Caki2 (cell line): ENCODE measurements at regions not wholly inside any gene's neighbourhood (a gene's known extent, or its start where the extent isn't known, plus 50 kb on each side); places are given as distances from the start of the nearest gene placed in this dataset.

ENCODE experiments used
- DNase-seq: peaks from one replicate; pipeline ENCODE4 v3.0.0-alpha.2; 2015; ENCODE audit warnings: low read depth
- in situ Hi-C: cut with HindIII; loops from 2 replicates; pipeline ENCODE4 v1.10.0; 2016; ENCODE audit warnings: low sequenced_read_pairs, low pct_unique_long_range_greater_than_20kb, mixed read lengths

DNA sequence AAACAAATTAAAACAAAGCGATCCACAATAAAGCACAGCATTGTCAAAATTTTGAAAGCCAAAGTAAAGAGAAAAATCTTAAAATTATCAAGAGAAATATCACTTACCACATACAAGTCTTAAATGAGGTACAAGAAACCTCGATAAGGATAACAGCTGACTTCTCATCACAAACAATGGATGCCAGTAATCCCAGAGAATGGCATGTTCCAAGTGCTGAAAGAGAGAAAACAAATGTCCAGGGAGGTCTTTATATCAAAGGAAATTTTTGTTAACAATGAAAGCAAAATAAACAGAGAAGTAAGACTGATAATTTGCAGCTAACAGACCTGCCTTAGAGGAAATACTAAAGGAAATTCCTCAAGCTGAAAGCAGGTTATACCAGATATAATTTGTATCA, 460.4 kb upstream of the HS3ST1 start:
- no peak for DNase-seq

DNA sequence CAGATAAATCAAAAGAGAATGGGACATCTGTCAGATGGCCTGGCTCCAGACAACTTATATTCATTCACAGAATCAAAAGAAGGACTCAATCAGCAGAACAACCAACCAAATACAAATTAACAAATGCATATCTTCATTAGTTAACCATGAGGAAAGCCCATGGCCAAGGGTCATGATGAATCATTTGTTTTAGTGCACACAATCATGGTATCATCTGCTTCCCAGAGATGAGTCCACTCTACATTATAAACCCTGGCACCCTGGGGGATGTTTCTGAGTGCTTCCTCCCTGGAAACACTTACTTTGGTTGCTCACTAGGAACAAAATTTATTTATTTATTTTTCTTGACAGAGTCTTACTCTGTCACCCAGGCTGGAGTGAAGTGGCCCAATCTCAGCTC, 453.3 kb upstream of the HS3ST1 start:
- DNase-seq = no peak

More for the DNA sequence above, 460.4 kb upstream of the HS3ST1 start:
- in situ Hi-C loops = no loop called here

DNA sequence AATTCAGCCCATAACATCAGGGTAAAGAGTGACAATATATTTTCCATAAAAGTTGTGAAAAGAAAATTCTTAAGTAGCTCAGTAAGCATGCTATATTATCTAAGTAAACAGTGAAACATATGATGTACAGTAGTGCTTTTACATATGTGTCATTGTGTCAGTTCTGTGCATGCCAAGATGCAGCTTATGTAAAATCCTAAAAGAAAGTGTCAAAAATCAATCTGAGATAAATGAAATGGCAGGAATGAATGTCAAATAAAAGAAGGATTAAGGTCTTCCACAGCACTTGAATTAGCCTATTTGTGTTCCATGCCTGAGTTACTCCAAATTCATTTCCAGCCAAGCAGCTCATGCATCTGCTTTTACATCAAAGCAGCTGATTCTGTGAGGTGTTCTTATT, 452.7 kb upstream of the HS3ST1 start:
- in situ Hi-C loops = no loop called here
- no peak for DNase-seq

More for the DNA sequence above, 453.3 kb upstream of the HS3ST1 start:
- in situ Hi-C loops = no loop called here

DNA sequence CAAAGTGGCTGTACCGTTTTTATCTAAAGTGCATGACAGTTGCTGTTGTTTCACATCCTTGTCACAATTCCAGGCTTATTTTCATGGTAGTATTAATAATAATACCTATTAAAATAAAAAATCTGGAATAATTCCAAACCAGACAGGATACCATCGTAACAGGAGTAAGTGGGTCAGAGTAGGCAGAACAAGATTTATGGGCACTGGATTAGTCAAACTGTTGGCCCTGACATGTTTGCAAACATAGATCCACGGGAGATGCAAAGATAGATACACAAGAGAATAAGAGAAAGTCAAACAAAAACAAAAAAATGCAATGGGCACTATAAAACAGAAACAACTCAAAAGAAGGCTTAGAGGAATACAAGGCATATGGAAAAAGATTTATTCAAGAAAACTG, 449.5 kb upstream of the HS3ST1 start:
- DNase-seq = no peak
- in situ Hi-C loops = no loop called here

DNA sequence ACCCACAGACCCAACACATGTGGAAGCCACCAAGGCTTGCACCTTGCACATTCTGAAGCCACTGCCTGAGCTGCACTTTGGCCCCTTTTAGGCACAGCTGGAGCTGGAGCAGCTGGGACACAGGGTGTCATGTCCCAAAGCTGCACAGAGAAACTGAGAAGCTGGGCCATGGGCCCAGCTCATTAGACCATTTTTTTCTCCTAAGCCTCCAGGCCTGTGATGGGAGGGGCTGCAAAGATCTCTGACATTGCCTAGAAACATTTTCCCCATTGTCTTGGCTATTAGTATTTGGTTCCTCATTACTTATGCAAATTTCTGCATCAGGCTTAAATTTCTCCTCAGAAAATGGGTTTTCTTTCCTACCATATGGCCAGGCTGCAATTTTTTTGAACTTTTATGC, 447.4 kb upstream of the HS3ST1 start:
- in situ Hi-C loops = no loop called here
- DNase-seq = no peak

DNA sequence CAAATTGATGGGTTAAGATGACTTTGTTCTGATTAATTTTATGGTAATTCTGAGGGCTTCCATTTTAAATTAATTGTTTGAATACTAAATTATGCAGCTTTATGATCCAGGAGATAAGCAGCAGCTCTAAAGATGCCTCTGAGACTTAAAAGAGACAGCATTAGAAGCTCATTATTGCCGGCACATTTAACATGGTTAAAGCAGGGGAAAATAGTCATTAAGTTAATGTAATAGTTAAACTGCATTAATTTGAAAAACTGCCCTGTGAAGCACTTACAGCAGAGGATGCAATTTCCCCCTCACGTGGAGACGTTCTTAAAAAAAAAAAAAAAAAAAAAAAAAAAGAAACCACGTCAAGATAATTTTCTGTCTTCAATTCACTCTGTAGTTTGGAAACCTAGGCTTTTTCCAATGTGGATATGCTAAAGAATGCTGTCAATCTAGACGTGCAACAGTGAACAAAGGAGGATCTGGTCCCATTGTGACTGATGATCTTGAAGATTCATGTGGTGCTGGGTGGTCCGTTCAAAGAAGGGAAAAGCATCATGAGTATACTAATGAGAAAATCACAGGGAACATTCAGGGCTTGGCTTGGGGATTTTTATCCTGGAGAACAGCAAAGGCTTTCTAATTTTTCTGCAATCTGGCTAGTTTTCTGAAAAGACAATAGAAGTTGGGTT, 440.6 kb upstream of the HS3ST1 start:
- in situ Hi-C loops = no loop called here
- no peak for DNase-seq

DNA sequence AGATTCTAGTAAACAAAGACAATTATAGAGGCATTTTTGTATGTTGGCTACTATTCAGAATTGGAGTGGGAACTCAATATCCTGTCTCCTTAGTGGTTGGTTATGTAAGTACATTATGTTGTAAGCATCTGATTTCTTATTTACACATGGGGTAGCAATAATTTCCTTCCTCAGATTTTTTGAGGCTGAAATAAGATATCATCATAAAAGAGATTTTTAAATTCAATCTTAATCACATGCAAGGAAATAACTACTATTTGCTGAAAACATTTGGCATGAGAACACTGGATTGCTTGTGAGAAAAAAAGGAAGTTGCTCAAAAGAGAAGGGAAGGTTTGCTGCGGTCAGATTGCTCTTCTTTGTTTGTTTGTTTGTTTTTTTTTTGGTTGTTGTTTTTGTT, 437.7 kb upstream of the HS3ST1 start:
- in situ Hi-C loops = no loop called here
- no peak for DNase-seq

DNA sequence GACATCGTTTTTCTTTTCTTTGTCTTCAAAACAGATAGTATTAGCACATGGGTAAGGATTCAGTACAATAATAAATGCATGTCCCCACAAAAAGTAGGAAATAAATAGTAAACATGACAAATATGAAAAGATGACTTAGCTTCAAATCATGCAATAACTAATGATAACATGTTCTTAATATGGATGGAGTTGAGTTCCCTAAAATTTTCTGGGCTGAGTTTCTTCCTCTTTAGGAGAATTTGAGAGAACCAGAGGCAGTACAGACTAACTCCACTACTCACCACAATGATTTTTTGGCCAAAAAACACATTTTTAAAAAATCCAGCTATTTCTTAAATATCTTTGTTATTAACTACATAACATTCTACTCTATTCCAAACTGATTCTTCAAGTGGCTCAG, 432.3 kb upstream of the HS3ST1 start:
- in situ Hi-C loops = no loop called here
- DNase-seq = no peak

DNA sequence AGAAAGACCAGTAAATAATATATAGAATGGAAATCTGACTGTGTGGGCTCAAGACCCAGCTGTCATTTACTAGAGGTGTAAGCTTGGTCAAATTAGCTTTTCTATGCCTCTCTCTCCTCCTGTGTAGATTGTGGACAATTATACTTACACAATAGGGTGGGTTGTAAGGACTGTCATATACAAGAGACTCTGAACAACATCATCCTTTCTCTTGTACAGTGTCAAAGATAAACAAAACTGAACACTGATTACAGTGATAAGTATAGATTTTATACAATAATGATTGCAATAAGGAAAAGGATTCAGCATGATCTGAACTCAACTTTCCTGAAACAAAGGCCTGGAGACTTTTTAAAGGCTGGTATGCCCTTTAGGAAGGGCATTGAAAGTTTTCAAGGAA, 429.2 kb upstream of the HS3ST1 start:
- in situ Hi-C loops = no loop called here
- no peak for DNase-seq

DNA sequence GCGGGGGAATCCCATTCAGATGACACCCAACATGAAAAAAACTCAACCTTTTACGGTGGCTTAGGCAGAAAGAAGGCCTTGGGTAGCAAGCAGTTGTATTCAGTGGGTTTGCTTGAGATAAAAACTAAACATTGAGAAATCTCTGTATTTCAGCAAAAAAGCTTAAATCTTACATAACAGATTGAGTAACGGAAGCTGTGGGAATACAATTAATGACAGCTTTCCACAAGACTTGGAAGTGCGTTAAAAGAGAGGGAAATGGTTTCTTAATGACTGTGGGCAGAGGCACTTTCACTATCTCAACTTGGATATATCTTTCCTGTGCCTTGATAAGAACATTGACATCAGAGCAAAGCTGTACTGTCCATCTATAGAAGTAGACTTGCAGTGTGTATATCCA, 418.5 kb upstream of the HS3ST1 start:
- in situ Hi-C loops = no loop called here
- DNase-seq = no peak

DNA sequence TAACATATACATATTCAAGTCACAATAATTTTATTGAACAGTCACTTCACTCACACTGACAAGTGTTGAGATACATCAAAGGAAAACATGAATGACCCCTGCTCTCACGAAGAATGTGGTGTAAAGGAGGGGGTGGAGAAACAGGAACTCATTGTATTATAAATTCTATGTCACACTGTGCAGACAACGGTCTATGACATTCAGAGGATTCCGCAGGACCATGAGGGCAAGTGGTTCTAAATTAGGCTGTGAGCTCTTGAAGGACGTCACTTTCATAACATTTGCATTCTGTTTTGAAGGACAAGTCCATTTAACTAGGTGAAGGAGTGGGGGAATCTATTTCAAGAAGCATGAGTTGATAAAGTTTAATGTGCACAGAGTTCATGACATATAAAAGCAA, 415.2 kb upstream of the HS3ST1 start:
- in situ Hi-C loops = no loop called here
- no peak for DNase-seq

DNA sequence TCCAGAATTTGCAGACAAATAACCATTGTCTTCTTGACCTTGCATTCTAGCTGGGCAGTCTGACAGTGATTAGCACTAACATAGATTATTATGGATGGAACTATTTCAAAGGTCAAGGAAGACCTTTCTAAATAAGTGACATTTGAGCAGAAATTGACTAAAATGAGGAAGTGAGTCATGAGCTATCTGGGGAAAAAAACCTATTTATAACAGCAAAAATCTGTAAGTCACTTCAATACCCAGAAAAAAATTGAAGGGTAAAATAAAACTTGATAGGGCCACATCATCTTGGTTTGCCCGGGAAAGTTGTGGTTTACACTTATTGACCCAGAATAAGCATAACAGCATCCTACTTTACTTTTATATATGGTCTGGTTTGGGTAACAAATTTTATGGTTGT, 414.6 kb upstream of the HS3ST1 start:
- DNase-seq = no peak
- in situ Hi-C loops = no loop called here

DNA sequence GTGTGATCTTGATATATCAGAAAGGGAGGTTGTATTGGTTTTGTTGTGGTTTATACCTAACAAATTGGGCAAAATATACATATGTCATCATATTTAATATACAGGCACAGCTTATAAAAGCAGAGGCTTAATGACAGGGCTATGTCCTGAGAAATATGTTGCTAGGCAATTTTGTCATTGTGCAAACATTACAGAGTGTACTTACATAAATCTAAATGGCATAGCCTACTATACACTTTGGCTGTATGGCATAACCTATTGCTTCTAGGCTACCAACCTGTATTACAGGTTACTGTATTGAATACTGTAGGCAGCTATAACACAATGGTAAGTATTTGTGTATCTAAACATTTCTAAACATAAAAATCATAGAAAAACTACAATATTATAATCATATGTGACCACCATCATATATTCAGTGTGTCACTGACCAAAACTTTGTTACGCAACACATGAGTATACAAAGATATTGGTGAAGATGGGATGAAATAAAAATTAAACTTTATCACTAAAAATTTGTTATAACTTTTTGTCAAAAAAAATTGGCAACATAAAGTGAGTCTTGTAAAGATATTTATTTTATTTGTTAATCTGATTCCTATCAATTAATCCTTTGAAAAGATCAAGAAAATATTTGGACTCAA, 414.0 kb upstream of the HS3ST1 start:
- DNase-seq = no peak
- in situ Hi-C loops = no loop called here

DNA sequence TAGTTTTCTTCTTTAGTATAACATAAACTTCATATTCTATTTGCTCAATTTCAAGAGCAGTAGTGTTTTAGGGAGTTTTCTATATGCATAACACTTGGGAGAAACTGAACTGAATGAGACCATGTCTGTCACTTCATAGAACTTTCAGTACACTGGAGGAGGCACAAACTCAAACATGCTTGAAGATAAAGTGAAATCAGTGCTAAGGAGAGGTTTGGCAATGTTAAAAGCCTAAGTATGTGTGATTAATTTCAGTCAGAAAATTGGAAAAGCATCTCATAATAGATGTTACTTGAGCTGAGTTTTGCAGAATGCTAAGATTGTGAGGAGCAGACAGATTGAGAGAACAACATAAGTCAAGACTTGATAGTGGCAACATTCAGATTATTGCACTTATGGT, 411.2 kb upstream of the HS3ST1 start:
- in situ Hi-C loops = no loop called here
- DNase-seq = no peak

DNA sequence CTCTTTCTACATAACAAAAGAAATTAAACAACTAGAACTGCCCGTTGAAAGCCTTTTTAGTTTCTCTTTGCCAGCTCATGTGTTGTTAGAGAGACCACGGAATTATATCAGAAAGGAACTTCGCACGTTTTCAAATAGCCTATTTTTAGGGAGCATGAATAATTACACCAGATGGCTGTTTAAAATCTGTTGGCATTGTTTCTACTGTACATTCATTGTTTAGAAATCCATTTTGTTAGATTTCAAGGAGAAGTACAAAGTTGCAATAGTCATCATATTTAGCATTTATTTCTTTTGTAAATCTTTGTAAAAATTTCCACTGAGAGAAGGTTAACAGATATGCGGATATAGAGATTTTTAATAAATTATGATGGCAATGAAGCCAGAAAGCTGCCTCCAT, 403.0 kb upstream of the HS3ST1 start:
- DNase-seq = no peak
- in situ Hi-C loops = no loop called here

DNA sequence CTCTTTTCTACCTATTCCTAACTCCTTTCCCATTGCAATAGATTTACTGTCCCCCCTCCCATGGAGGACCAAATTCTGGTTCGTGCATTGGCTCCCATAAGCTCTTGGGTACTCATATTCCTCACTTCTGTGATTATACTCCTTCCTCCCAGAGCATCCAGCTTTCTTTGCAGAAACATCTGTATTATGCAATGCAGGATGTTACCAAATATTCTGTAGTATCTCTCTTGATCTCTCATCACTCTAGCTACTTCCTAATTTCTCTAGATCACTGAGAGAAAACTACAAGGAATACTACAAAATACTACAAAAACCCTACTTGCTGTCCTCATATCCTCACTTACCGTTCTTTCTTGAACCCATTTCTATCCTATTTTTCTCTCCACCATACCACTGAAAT, 395.9 kb upstream of the HS3ST1 start:
- in situ Hi-C loops = no loop called here
- no peak for DNase-seq

DNA sequence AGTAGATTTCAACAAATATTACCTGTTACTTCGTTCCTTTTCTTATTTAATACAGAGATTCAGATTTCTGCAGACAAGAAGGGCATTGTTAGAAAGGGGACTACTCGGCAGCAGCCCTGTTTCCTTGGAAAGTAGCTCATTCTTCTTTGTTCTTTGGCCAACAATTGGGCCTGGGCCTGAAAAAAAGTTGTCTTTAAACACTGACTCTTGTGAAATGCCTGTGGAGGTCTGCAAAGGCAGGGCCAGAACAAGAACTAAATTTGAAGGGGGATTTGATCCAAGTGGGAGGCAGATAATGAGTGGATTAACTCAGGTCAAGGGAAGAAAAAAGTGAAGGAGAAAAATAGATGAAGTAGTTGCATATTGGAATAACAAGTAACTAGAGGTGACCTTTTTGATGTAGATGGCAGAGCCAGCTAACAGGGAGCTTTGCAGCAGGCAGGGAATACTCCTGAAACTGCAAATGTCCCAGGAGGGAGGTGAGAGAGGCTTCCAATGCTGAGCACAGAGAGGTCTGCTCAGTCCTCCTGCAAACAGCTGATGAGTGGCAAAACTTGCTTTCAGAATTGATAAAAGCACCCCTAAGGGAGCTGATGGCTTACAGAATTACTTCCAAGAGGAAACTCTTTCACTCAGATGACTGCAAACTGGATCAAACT, 393.2 kb upstream of the HS3ST1 start:
- no peak for DNase-seq
- in situ Hi-C loops = no loop called here

DNA sequence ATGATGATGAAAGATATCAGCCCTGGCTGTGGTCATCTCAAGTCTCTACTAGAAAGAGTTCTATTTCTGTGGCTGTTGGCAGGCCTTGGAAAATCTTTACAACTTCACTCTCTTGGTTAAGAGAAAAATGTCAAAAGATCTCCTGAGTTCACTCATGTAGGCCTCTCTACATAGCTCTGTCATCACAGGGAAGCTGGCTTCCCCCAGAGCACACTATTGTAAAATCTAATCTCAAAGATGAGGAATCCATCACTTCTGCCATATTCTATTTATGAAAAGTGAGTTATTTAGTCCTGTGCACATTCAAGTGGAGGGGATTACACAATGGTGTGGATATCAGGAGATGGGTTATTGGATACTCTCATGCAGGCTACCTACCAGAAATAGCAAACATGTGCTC, 388.4 kb upstream of the HS3ST1 start:
- DNase-seq = no peak
- in situ Hi-C loops = no loop called here

DNA sequence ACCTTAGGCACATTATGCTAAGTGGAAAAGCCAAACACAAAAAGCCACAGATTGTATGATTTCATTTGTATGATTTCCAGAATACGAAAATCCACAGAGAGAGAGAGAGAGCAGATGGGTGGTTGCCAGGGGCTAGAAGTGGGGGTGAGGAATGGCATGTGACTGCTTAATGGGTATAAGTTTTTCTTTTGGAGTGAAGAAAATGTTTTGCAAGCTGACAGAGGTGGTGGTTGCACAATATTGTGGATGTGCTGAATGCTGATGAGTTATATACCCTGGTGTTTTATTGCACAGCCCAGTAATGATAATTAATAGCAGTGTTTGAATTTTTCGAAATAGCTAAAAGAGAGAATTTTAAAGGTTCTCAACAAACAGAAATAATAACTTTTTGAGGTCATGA, 386.1 kb upstream of the HS3ST1 start:
- DNase-seq = no peak
- in situ Hi-C loops = no loop called here

DNA sequence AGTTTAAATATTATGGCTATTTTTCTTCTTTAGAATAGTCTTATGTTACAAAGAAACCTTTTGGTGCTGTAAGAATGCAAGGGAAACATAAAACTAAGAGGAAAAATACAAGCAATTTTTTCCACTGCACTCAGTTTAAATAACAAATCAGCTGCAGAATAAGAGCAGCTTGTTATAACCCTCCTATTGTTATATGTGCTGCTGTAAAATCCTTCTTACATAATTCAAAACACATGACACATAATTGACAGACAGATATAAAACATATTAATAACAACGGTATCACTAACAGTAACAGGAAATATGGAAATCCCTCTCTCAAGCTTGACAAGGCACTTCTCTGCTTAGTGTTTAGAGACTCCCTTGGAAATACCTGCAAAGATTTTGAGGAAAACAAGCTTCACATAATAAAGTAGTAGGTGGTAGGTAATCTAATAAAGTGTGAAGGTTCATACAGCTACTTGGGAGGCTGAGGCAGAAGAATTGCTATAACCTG, 385.3 kb upstream of the HS3ST1 start:
- in situ Hi-C loops = no loop called here
- DNase-seq = no peak
